Activated CD8-positive, alpha-beta memory T cell treated with anti-CD3 and anti-CD28 coated beads, Interleukin-2, amount 10 ng/mL, durations not matched to agents 7 days and 5 days (primary cell): ENCODE measurements at regions not wholly inside any gene's neighbourhood (a gene's known extent, or its start where the extent isn't known, plus 50 kb on each side); places are given as distances from the start of the nearest gene placed in this dataset.
"Not testable (repeated sequence)": the region's sequence is repeated elsewhere in the genome, so short reads cannot be mapped to it uniquely, and the experiment has no call there.

Experiments used
- ATAC-seq: fragments of 150-1000 bp; cut with Tn5 transposase; one replicate; pipeline ENCODE4 v1.10.0; 2021; ENCODE audit warnings: moderate library complexity
- CTCF ChIA-PET: fragments of 350-600 bp; sonication (Branson Sonifier 250); formaldehyde crosslinking; loops from one replicate; lab custom pipeline; 2021; ENCODE audit warnings: antibody characterized with exemption; lab: Charles Lee
- DNase-seq: peaks from one replicate; pipeline ENCODE4 v3.0.0-alpha.2; 2020
- H3K27ac Mint-ChIP-seq: one replicate; pipeline ENCODE4 v1.8.0; 2021; ENCODE audit warnings: mild to moderate bottlenecking, mixed read lengths
- H3K27me3 Mint-ChIP-seq: one replicate; pipeline ENCODE4 v1.8.0; 2021; ENCODE audit warnings: mixed read lengths
- H3K36me3 Mint-ChIP-seq: one replicate; pipeline ENCODE4 v1.8.0; 2021; ENCODE audit warnings: mild to moderate bottlenecking, mixed read lengths
- H3K4me1 Mint-ChIP-seq: one replicate; pipeline ENCODE4 v1.8.0; 2021; ENCODE audit warnings: mixed read lengths
- H3K4me3 Mint-ChIP-seq: one replicate; pipeline ENCODE4 v1.8.0; 2021; ENCODE audit warnings: mild to moderate bottlenecking, moderate library complexity, mixed read lengths
- H3K9me3 Mint-ChIP-seq: one replicate; pipeline ENCODE4 v1.8.0; 2022; ENCODE audit warnings: low read depth, mixed read lengths

GRCh38 chr3:39558775-39559306, 91.4 kb downstream of the MOBP start:
- no peak for ATAC-seq
- Mint-ChIP-seq H3K4me1 (no peaks in the 10 kb centered on the region), H3K27me3 (peaks cover 15% of the 10 kb centered on the region)

GRCh38 chr3:39559543-39559942, 92.1 kb downstream of the MOBP start:
- ATAC-seq (no peak), DNase-seq (no peak)
- CTCF ChIA-PET: no interaction called here
- Mint-ChIP-seq H3K4me3 (no peak overlapping the region), H3K27me3 (peaks cover 10% of the 10 kb centered on the region), H3K4me1 (no peaks in the 10 kb centered on the region), H3K9me3 (no peaks in the 10 kb centered on the region), H3K27ac (no peak overlapping the region), H3K36me3 (no peaks in the 10 kb centered on the region)

More at GRCh38 chr3:39558775-39559306, 91.4 kb downstream of the MOBP start:
- H3K4me3 Mint-ChIP-seq: no peak overlapping the region
- CTCF ChIA-PET: no interaction called here
- no peak overlapping the region for H3K27ac Mint-ChIP-seq
- DNase-seq: no peak
- H3K9me3 Mint-ChIP-seq: no peaks in the 10 kb centered on the region
- no peaks in the 10 kb centered on the region for H3K36me3 Mint-ChIP-seq

- DNase-seq (no peak), ATAC-seq (no peak)
- H3K4me1 Mint-ChIP-seq: no peaks in the 10 kb centered on the region
- CTCF ChIA-PET: no interaction called here
- no peaks in the 10 kb centered on the region for H3K9me3 Mint-ChIP-seq
- H3K27ac Mint-ChIP-seq: no peak overlapping the region
- no peak overlapping the region for H3K4me3 Mint-ChIP-seq
- peaks cover 3% of the 10 kb centered on the region for H3K27me3 Mint-ChIP-seq
- H3K36me3 Mint-ChIP-seq: no peaks in the 10 kb centered on the region
These were observed 101.0 kb downstream of the MOBP start for GRCh38 chr3:39568508-39568907.

- DNase-seq (no peak), ATAC-seq (no peak)
- no peak overlapping the region for H3K27ac Mint-ChIP-seq
- no peaks in the 10 kb centered on the region for H3K4me1 Mint-ChIP-seq
- no peaks in the 10 kb centered on the region for H3K36me3 Mint-ChIP-seq
- H3K27me3 Mint-ChIP-seq: peaks cover 3% of the 10 kb centered on the region
- no peak overlapping the region for H3K4me3 Mint-ChIP-seq
- no peaks in the 10 kb centered on the region for H3K9me3 Mint-ChIP-seq
- CTCF ChIA-PET: no interaction called here
These were observed 101.6 kb downstream of the MOBP start for GRCh38 chr3:39569095-39569494.

GRCh38 chr3:39573392-39573791, 105.9 kb downstream of the MOBP start:
- Mint-ChIP-seq H3K4me3 (no peak overlapping the region), H3K27ac (no peak overlapping the region), H3K9me3 (no peaks in the 10 kb centered on the region), H3K4me1 (no peaks in the 10 kb centered on the region), H3K36me3 (no peaks in the 10 kb centered on the region), H3K27me3 (peaks cover 6% of the 10 kb centered on the region)
- CTCF ChIA-PET: interaction anchor here (1.0 kb wide), 1 partner anchor 24 kb away, joined by 3 read pairs; no protein-coding TSS in a partner anchor
- DNase-seq: no peak
- no peak for ATAC-seq

- Mint-ChIP-seq H3K4me3 (no peak overlapping the region), H3K27ac (no peak overlapping the region), H3K36me3 (no peaks in the 10 kb centered on the region), H3K9me3 (no peaks in the 10 kb centered on the region), H3K27me3 (peaks cover 6% of the 10 kb centered on the region), H3K4me1 (no peaks in the 10 kb centered on the region)
- CTCF ChIA-PET: no interaction called here
- ATAC-seq: no peak
- no peak for DNase-seq
These were observed 110.1 kb downstream of the MOBP start for GRCh38 chr3:39577541-39577940.

GRCh38 chr3:39586215-39586614, 118.7 kb downstream of the MOBP start:
- DNase-seq, H3K36me3 Mint-ChIP-seq, H3K9me3 Mint-ChIP-seq, H3K27me3 Mint-ChIP-seq, ATAC-seq, CTCF ChIA-PET, H3K27ac Mint-ChIP-seq, H3K4me1 Mint-ChIP-seq, H3K4me3 Mint-ChIP-seq: not testable (repeated sequence)

GRCh38 chr3:39587113-39587512, 119.6 kb downstream of the MOBP start:
- Mint-ChIP-seq H3K4me1 (no peaks in the 10 kb centered on the region), H3K27me3 (peaks cover 8% of the 10 kb centered on the region), H3K9me3 (no peaks in the 10 kb centered on the region), H3K27ac (no peak overlapping the region), H3K4me3 (no peak overlapping the region), H3K36me3 (no peaks in the 10 kb centered on the region)
- CTCF ChIA-PET: no interaction called here
- DNase-seq: no peak
- no peak for ATAC-seq

- Mint-ChIP-seq H3K36me3 (no peaks in the 10 kb centered on the region), H3K4me1 (no peaks in the 10 kb centered on the region), H3K27ac (no peak overlapping the region), H3K9me3 (no peaks in the 10 kb centered on the region), H3K27me3 (peaks cover 8% of the 10 kb centered on the region), H3K4me3 (no peak overlapping the region)
- DNase-seq: no peak
- no peak for ATAC-seq
- CTCF ChIA-PET: no interaction called here
These were observed 123.3 kb downstream of the MOBP start for GRCh38 chr3:39590806-39591205.

GRCh38 chr3:39592311-39593050, 125.0 kb downstream of the MOBP start:
- peaks cover 8% of the 10 kb centered on the region for H3K27me3 Mint-ChIP-seq
- DNase-seq (no peak), ATAC-seq (no peak)
- H3K9me3 Mint-ChIP-seq: no peaks in the 10 kb centered on the region
- CTCF ChIA-PET: no interaction called here
- H3K4me1 Mint-ChIP-seq: no peaks in the 10 kb centered on the region
- no peak overlapping the region for H3K27ac Mint-ChIP-seq
- H3K4me3 Mint-ChIP-seq: no peak overlapping the region
- H3K36me3 Mint-ChIP-seq: no peaks in the 10 kb centered on the region

GRCh38 chr3:39593341-39593740, 125.9 kb downstream of the MOBP start:
- ATAC-seq (no peak), DNase-seq (no peak)
- no peaks in the 10 kb centered on the region for H3K9me3 Mint-ChIP-seq
- CTCF ChIA-PET: no interaction called here
- H3K27me3 Mint-ChIP-seq: peaks cover 6% of the 10 kb centered on the region
- no peaks in the 10 kb centered on the region for H3K36me3 Mint-ChIP-seq
- no peaks in the 10 kb centered on the region for H3K4me1 Mint-ChIP-seq
- H3K4me3 Mint-ChIP-seq: no peak overlapping the region
- no peak overlapping the region for H3K27ac Mint-ChIP-seq

- ATAC-seq (no peak), DNase-seq (no peak)
- no peaks in the 10 kb centered on the region for H3K36me3 Mint-ChIP-seq
- CTCF ChIA-PET: no interaction called here
- peaks cover 14% of the 10 kb centered on the region for H3K27me3 Mint-ChIP-seq
- H3K4me3 Mint-ChIP-seq: no peak overlapping the region
- no peaks in the 10 kb centered on the region for H3K9me3 Mint-ChIP-seq
- no peak overlapping the region for H3K27ac Mint-ChIP-seq
- H3K4me1 Mint-ChIP-seq: no peaks in the 10 kb centered on the region
These were observed 133.8 kb downstream of the MOBP start for GRCh38 chr3:39601241-39601640.

GRCh38 chr3:39605837-39606236, 138.4 kb downstream of the MOBP start:
- H3K4me3 Mint-ChIP-seq: no peak overlapping the region
- CTCF ChIA-PET: no interaction called here
- H3K27me3 Mint-ChIP-seq: peaks cover 18% of the 10 kb centered on the region
- no peak for DNase-seq
- no peaks in the 10 kb centered on the region for H3K36me3 Mint-ChIP-seq
- no peak for ATAC-seq
- H3K4me1 Mint-ChIP-seq: no peaks in the 10 kb centered on the region
- no peaks in the 10 kb centered on the region for H3K9me3 Mint-ChIP-seq
- no peak overlapping the region for H3K27ac Mint-ChIP-seq

- no peaks in the 10 kb centered on the region for H3K9me3 Mint-ChIP-seq
- H3K27me3 Mint-ChIP-seq: no peaks in the 10 kb centered on the region
- no peaks in the 10 kb centered on the region for H3K36me3 Mint-ChIP-seq
- ATAC-seq (no peak), DNase-seq (no peak)
- no peak overlapping the region for H3K27ac Mint-ChIP-seq
- no peaks in the 10 kb centered on the region for H3K4me1 Mint-ChIP-seq
- H3K4me3 Mint-ChIP-seq: no peak overlapping the region
- CTCF ChIA-PET: no interaction called here
These were observed 158.7 kb downstream of the MOBP start for GRCh38 chr3:39626198-39626597.
